Keratinocyte (primary cell): ENCODE measurements at regions not wholly inside any gene's neighbourhood (a gene's known extent, or its start where the extent isn't known, plus 50 kb on each side); places are given as distances from the start of the nearest gene placed in this dataset.

Experiments
- CTCF ChIP-seq, 3 experiments: IDR thresholded peaks in 1 of 3; conservative IDR thresholded peaks in 1 of 3; optimal IDR thresholded peaks in 1 of 3; 2 replicates in 2 of 3; 3 replicates in 1 of 3; pipeline versions ENCODE3 to v1.5.1; 2011; ENCODE audit warnings: low read length in 3 of 3, mild to moderate bottlenecking in 3 of 3, moderate library complexity in 2 of 3, control low read depth in 1 of 3, inconsistent platforms in 1 of 3; ENCODE audit not compliant: insufficient read depth in 2 of 3; ENCODE audit errors: extremely low read depth in 1 of 3
- EZH2 ChIP-seq: IDR thresholded peaks from one replicate; pipeline ENCODE4 v1.6.1; 2012; ENCODE audit warnings: inconsistent platforms, mild to moderate bottlenecking, low read length, moderate library complexity

GRCh38 chr7:84746353-84746752, 440.5 kb downstream of the SEMA3D start:
- TF ChIP-seq CTCF (optimal IDR thresholded peaks at IDR 0.05 in 1 of 3, IDR thresholded peaks at IDR 0.05 in 1 of 3, conservative IDR thresholded peaks at IDR 0.05 in 1 of 3; ENCODE audit: extremely low read depth in 1 of 3, insufficient read depth in 2 of 3, low read length in 3 of 3): no peak
- no peak for TF ChIP-seq EZH2
